ENCODE measurements at regions not wholly inside any gene's neighbourhood (a gene's known extent, or its start where the extent isn't known, plus 50 kb on each side); places are given as distances from the start of the nearest gene placed in this dataset.
"Not testable (repeated sequence)": the region's sequence is repeated elsewhere in the genome, so short reads cannot be mapped to it uniquely, and the experiment has no call there.

GRCh38 chr18:71031296-71032191 is 742.7 kb downstream of the SOCS6 start:
- DNase-seq: not testable (repeated sequence)

GRCh38 chr18:71030085-71030484 is 741.2 kb downstream of the SOCS6 start:
- not testable (repeated sequence) for DNase-seq

- no peak for DNase-seq
Observed at GRCh38 chr18:71028285-71028762, 739.5 kb downstream of the SOCS6 start.

GRCh38 chr18:71027531-71027930 is 738.7 kb downstream of the SOCS6 start:
- no peak for DNase-seq

- DNase-seq: no peak
Observed at GRCh38 chr18:71025505-71026225, 736.8 kb downstream of the SOCS6 start.

GRCh38 chr18:71022389-71022788 is 733.5 kb downstream of the SOCS6 start:
- no peak for DNase-seq

GRCh38 chr18:71021030-71021362 is 732.2 kb downstream of the SOCS6 start:
- no peak for DNase-seq

- no peak for DNase-seq
Observed at GRCh38 chr18:71020342-71021029, 731.6 kb downstream of the SOCS6 start.

GRCh38 chr18:71018816-71019215 is 730.0 kb downstream of the SOCS6 start:
- no peak for DNase-seq

- no peak for DNase-seq
Observed at GRCh38 chr18:71012789-71013188, 723.9 kb downstream of the SOCS6 start.

- DNase-seq: no peak
Observed at GRCh38 chr18:71011389-71011788, 722.5 kb downstream of the SOCS6 start.

- DNase-seq: no peak
Observed at GRCh38 chr18:71008257-71008656, 719.4 kb downstream of the SOCS6 start.

- DNase-seq: no peak
Observed at GRCh38 chr18:71001597-71001996, 712.8 kb downstream of the SOCS6 start.

- no peak for DNase-seq
Observed at GRCh38 chr18:70998490-70998889, 709.6 kb downstream of the SOCS6 start.

GRCh38 chr18:70994116-70994515 is 705.3 kb downstream of the SOCS6 start:
- no peak for DNase-seq

GRCh38 chr18:70991577-70991976 is 702.7 kb downstream of the SOCS6 start:
- no peak for DNase-seq

- DNase-seq: no peak
Observed at GRCh38 chr18:70985948-70986347, 697.1 kb downstream of the SOCS6 start.

- no peak for DNase-seq
Observed at GRCh38 chr18:70982292-70982691, 693.4 kb downstream of the SOCS6 start.

- DNase-seq: no peak
Observed at GRCh38 chr18:70981400-70982140, 692.7 kb downstream of the SOCS6 start.

- no peak for DNase-seq
Observed at GRCh38 chr18:70973626-70974025, 684.8 kb downstream of the SOCS6 start.

GRCh38 chr18:70966419-70966818 is 677.6 kb downstream of the SOCS6 start:
- no peak for DNase-seq

GRCh38 chr18:70961939-70962338 is 673.1 kb downstream of the SOCS6 start:
- no peak for DNase-seq

GRCh38 chr18:70956554-70956953 is 667.7 kb downstream of the SOCS6 start:
- DNase-seq: no peak

Measured in activated CD4-positive, alpha-beta T cell treated with anti-CD3 and anti-CD28 coated beads for 1 hour (primary cell).